ENCODE measurements at regions not wholly inside any gene's neighbourhood (a gene's known extent, or its start where the extent isn't known, plus 50 kb on each side); places are given as distances from the start of the nearest gene placed in this dataset.

DNA sequence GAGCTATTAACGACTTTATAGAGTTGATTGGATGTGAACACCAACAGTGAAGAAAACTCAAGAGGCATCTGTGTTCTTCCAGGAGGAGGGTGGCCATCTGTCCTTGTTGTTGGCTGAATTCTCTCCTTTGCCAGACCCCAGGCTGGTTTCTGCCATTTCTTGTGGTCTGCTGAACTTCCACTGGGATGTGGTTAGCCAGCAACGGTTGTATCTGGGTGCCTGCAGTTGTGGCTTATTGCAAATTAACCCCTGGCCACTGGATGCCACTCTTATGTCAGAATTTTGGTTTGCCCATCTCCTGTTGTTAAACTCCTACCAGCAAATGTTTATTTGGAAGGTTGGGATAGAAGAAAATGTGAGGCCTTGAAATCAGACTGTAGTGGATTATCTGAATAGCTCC, 163.6 kb upstream of the TBC1D5 start:
- Histone ChIP-seq H3K27me3 (ENCODE audit: insufficient read depth) (no peaks in the 10 kb centered on the region), H3K4me1 (ENCODE audit: control insufficient read depth in 1 of 2, insufficient read depth in 2 of 2, low read depth in 1 of 2, low read length in 1 of 2) (peaks cover 0 to 4% of the 10 kb centered on the region in 2 experiments; a peak in 1 of 4 replicates), H3K4me2 (no peak overlapping the region), H3K4me3 (ENCODE audit: low read depth in 2 of 2, low read length in 1 of 2) (no peak overlapping the region), H3F3A (replicated peaks; ENCODE audit: insufficient read depth) (no peaks in the 10 kb centered on the region), H3K9me2 (no peaks in the 10 kb centered on the region), H4K20me1 (ENCODE audit: insufficient read depth) (no peaks in the 10 kb centered on the region), H2AFZ (ENCODE audit: low read depth) (no peak overlapping the region), H3K9me3 (no peaks in the 10 kb centered on the region), H3K36me3 (replicated peaks in 1 of 2; ENCODE audit: control insufficient read depth in 1 of 2, insufficient read depth in 2 of 2, low read length in 1 of 2) (no peaks in the 10 kb centered on the region), H3K79me2 (ENCODE audit: insufficient read depth) (no peaks in the 10 kb centered on the region), H3K9ac (no peak overlapping the region), H3K27ac (ENCODE audit: low read depth in 2 of 2, low read length in 1 of 2) (no peak overlapping the region)
- ChIA-PET CTCF (interaction anchor here (1.4 kb wide), 1 partner anchor 1083 kb away, joined by 4 read pairs; no protein-coding TSS in a partner anchor), POLR2A (no interaction called here)
- DNase-seq, result no peak
- TF ChIP-seq, protein P1, sequence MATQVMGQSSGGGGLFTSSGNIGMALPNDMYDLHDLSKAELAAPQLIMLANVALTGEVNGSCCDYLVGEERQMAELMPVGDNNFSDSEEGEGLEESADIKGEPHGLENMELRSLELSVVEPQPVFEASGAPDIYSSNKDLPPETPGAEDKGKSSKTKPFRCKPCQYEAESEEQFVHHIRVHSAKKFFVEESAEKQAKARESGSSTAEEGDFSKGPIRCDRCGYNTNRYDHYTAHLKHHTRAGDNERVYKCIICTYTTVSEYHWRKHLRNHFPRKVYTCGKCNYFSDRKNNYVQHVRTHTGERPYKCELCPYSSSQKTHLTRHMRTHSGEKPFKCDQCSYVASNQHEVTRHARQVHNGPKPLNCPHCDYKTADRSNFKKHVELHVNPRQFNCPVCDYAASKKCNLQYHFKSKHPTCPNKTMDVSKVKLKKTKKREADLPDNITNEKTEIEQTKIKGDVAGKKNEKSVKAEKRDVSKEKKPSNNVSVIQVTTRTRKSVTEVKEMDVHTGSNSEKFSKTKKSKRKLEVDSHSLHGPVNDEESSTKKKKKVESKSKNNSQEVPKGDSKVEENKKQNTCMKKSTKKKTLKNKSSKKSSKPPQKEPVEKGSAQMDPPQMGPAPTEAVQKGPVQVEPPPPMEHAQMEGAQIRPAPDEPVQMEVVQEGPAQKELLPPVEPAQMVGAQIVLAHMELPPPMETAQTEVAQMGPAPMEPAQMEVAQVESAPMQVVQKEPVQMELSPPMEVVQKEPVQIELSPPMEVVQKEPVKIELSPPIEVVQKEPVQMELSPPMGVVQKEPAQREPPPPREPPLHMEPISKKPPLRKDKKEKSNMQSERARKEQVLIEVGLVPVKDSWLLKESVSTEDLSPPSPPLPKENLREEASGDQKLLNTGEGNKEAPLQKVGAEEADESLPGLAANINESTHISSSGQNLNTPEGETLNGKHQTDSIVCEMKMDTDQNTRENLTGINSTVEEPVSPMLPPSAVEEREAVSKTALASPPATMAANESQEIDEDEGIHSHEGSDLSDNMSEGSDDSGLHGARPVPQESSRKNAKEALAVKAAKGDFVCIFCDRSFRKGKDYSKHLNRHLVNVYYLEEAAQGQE (IDR thresholded peaks at IDR 0.05; ENCODE audit: low read depth, low read length), result no peak
- TF ChIP-seq RAD21 (IDR thresholded peaks at IDR 0.05; ENCODE audit: low read length), result peak; percentile 35
- 55% methylated on average over 1 of the region's 2 CpGs for WGBS (ENCODE audit: low lambda C conversion rate)

DNA sequence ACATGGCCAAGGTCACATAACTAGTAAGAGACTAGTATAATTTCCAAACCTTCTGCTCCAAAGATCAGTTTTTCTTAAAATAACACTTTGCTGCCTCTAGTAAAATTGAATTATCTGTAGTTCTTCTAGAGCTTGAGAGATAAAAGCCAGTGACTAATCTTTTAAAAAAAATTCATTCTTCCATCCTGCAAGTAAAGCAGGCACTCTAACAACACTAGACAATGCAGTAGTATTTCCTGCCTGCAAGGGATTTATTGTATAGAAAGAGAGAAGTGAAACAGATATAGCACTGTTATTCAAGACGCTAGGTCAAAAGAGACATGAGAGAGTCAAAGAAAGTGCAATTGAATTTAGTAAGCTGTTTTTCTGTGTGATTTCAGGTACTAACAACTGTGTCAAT, 159.5 kb upstream of the TBC1D5 start:
- DNase-seq, result no peak
- no peak overlapping the region for H3K27ac ChIP-seq (ENCODE audit: low read depth in 2 of 2, low read length in 1 of 2)
- no peak for TF ChIP-seq CHD2 (IDR thresholded peaks at IDR 0.05; ENCODE audit: low read length, partially characterized antibody)
- TF ChIP-seq, protein P2, sequence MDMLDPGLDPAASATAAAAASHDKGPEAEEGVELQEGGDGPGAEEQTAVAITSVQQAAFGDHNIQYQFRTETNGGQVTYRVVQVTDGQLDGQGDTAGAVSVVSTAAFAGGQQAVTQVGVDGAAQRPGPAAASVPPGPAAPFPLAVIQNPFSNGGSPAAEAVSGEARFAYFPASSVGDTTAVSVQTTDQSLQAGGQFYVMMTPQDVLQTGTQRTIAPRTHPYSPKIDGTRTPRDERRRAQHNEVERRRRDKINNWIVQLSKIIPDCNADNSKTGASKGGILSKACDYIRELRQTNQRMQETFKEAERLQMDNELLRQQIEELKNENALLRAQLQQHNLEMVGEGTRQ (IDR thresholded peaks at IDR 0.05; ENCODE audit: borderline replicate concordance, low read depth, low read length), result no peak
- no peak for TF ChIP-seq YY1 (IDR thresholded peaks at IDR 0.05; ENCODE audit: low read depth)
- TF ChIP-seq RAD21 (IDR thresholded peaks at IDR 0.05; ENCODE audit: low read length), result no peak
- TF ChIP-seq, protein P3, sequence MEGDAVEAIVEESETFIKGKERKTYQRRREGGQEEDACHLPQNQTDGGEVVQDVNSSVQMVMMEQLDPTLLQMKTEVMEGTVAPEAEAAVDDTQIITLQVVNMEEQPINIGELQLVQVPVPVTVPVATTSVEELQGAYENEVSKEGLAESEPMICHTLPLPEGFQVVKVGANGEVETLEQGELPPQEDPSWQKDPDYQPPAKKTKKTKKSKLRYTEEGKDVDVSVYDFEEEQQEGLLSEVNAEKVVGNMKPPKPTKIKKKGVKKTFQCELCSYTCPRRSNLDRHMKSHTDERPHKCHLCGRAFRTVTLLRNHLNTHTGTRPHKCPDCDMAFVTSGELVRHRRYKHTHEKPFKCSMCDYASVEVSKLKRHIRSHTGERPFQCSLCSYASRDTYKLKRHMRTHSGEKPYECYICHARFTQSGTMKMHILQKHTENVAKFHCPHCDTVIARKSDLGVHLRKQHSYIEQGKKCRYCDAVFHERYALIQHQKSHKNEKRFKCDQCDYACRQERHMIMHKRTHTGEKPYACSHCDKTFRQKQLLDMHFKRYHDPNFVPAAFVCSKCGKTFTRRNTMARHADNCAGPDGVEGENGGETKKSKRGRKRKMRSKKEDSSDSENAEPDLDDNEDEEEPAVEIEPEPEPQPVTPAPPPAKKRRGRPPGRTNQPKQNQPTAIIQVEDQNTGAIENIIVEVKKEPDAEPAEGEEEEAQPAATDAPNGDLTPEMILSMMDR (IDR thresholded peaks at IDR 0.05), result no peak
- TF ChIP-seq, protein P4, sequence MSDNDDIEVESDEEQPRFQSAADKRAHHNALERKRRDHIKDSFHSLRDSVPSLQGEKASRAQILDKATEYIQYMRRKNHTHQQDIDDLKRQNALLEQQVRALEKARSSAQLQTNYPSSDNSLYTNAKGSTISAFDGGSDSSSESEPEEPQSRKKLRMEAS (IDR thresholded peaks at IDR 0.05; ENCODE audit: low read depth), result no peak
- TF ChIP-seq, protein P1 (IDR thresholded peaks at IDR 0.05; ENCODE audit: low read depth, low read length), result no peak
- TF ChIP-seq, protein P5, sequence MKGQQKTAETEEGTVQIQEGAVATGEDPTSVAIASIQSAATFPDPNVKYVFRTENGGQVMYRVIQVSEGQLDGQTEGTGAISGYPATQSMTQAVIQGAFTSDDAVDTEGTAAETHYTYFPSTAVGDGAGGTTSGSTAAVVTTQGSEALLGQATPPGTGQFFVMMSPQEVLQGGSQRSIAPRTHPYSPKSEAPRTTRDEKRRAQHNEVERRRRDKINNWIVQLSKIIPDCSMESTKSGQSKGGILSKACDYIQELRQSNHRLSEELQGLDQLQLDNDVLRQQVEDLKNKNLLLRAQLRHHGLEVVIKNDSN (IDR thresholded peaks at IDR 0.05; ENCODE audit: borderline replicate concordance, low read depth), result no peak
- no peak for TF ChIP-seq RFX5 (IDR thresholded peaks at IDR 0.05; ENCODE audit: low read length)
- no peak for TF ChIP-seq FOXJ3 (CRISPR knock-in tag; IDR thresholded peaks at IDR 0.05)
- no peak for TF ChIP-seq EP300 (IDR thresholded peaks at IDR 0.05; ENCODE audit: borderline replicate concordance in 1 of 2, low read depth in 1 of 2, low read length in 1 of 2)
- no peak for TF ChIP-seq MXI1 (IDR thresholded peaks at IDR 0.05; ENCODE audit: low read depth, low read length)
- no peak for TF ChIP-seq TCF12 (IDR thresholded peaks at IDR 0.05)
- no peak for TF ChIP-seq FOXM1 (IDR thresholded peaks at IDR 0.05; ENCODE audit: low read depth)
- TF ChIP-seq TEAD4 (IDR thresholded peaks at IDR 0.05; ENCODE audit: borderline replicate concordance, insufficient read depth), result no peak
- no peak for TF ChIP-seq RXRA (IDR thresholded peaks at IDR 0.05; ENCODE audit: borderline replicate concordance, low read depth)
- TF ChIP-seq JUND (IDR thresholded peaks at IDR 0.05), result no peak

More for the DNA sequence above, 159.5 kb upstream of the TBC1D5 start:
- Histone ChIP-seq H3K79me2 (ENCODE audit: insufficient read depth) (no peaks in the 10 kb centered on the region), H3K27me3 (ENCODE audit: insufficient read depth) (no peaks in the 10 kb centered on the region), H3K4me2 (no peak overlapping the region; the same call in 1 of the 2 replicates), H4K20me1 (ENCODE audit: insufficient read depth) (no peaks in the 10 kb centered on the region), H2AFZ (ENCODE audit: low read depth) (no peak overlapping the region), H3F3A (replicated peaks; ENCODE audit: insufficient read depth) (no peaks in the 10 kb centered on the region), H3K9ac (no peak overlapping the region), H3K9me2 (no peaks in the 10 kb centered on the region), H3K4me1 (ENCODE audit: control insufficient read depth in 1 of 2, insufficient read depth in 2 of 2, low read depth in 1 of 2, low read length in 1 of 2) (no peaks in the 10 kb centered on the region), H3K36me3 (replicated peaks in 1 of 2; ENCODE audit: control insufficient read depth in 1 of 2, insufficient read depth in 2 of 2, low read length in 1 of 2) (no peaks in the 10 kb centered on the region), H3K9me3 (no peaks in the 10 kb centered on the region), H3K4me3 (ENCODE audit: low read depth in 2 of 2, low read length in 1 of 2) (no peak overlapping the region)
- POLR2A ChIA-PET, result no interaction called here
- 26% methylated on average over 1 of the region's 1 CpG for WGBS (ENCODE audit: low lambda C conversion rate)
- CTCF ChIA-PET, result no interaction called here

Data from SK-N-SH (cell line).